ENCODE measurements at regions not wholly inside any gene's neighbourhood (a gene's known extent, or its start where the extent isn't known, plus 50 kb on each side); places are given as distances from the start of the nearest gene placed in this dataset.
A peak's percentile ranks its signal among the peaks of the same experiment; 100 is the strongest.

- H3K36me3 ChIP-seq (replicated peaks in 1 of 2; ENCODE audit: control insufficient read depth in 1 of 2, insufficient read depth in 2 of 2, low read length in 2 of 2), result no peaks in the 10 kb centered on the region
- Mint-ChIP-seq H3K27ac (peak overlapping the region in 2 of 7 donors; percentile 37 to 58), H3K27me3 (ENCODE audit: low read depth in 3 of 3) (peaks cover 0 to 1% (median 0%) of the 10 kb centered on the region in 3 donors), H3K9me3 (peaks cover 0 to 2% (median 0%) of the 10 kb centered on the region in 7 donors), H3K4me1 (peaks cover 23% of the 10 kb centered on the region), H3K4me3 (no peak overlapping the region), H3K36me3 (no peaks in the 10 kb centered on the region)
- H4K20me1 ChIP-seq (ENCODE audit: insufficient read depth, low read length), result no peaks in the 10 kb centered on the region
- no peak overlapping the region for H3K27ac ChIP-seq (ENCODE audit: low read depth in 1 of 2, low read length in 2 of 2)
- H3K4me2 ChIP-seq (replicated peaks; ENCODE audit: extremely low read depth, low read length, poor library complexity, severe bottlenecking), result no peak overlapping the region
- H3K27me3 ChIP-seq (ENCODE audit: control insufficient read depth in 2 of 2, insufficient read depth in 2 of 2, low read length in 2 of 2), result no peaks in the 10 kb centered on the region
- WGBS (ENCODE audit: insufficient coverage), result 100% methylated on average over 1 of the region's 4 CpGs
- H3K9ac ChIP-seq (ENCODE audit: insufficient read depth, low read length, poor library complexity, severe bottlenecking), result no peak overlapping the region
- H3K79me2 ChIP-seq (ENCODE audit: insufficient read depth, low read length), result no peaks in the 10 kb centered on the region
- DNase-seq, result no peak
- H3K4me1 ChIP-seq (ENCODE audit: control insufficient read depth in 1 of 2, insufficient read depth in 2 of 2, low read length in 2 of 2), result peaks cover 9 to 14% of the 10 kb centered on the region in 2 donors
- TF ChIP-seq, protein P1, sequence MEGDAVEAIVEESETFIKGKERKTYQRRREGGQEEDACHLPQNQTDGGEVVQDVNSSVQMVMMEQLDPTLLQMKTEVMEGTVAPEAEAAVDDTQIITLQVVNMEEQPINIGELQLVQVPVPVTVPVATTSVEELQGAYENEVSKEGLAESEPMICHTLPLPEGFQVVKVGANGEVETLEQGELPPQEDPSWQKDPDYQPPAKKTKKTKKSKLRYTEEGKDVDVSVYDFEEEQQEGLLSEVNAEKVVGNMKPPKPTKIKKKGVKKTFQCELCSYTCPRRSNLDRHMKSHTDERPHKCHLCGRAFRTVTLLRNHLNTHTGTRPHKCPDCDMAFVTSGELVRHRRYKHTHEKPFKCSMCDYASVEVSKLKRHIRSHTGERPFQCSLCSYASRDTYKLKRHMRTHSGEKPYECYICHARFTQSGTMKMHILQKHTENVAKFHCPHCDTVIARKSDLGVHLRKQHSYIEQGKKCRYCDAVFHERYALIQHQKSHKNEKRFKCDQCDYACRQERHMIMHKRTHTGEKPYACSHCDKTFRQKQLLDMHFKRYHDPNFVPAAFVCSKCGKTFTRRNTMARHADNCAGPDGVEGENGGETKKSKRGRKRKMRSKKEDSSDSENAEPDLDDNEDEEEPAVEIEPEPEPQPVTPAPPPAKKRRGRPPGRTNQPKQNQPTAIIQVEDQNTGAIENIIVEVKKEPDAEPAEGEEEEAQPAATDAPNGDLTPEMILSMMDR (IDR thresholded peaks at IDR 0.05), result no peak
- no peak overlapping the region for H3K4me3 ChIP-seq (replicated peaks in 1 of 3; ENCODE audit: low read depth in 2 of 3, low read length in 3 of 3)
- intact Hi-C loops (cut with micrococcal nuclease), result no loop called here
- no peaks in the 10 kb centered on the region for H3K9me3 ChIP-seq (replicated peaks in 1 of 2; ENCODE audit: control insufficient read depth in 1 of 2, insufficient read depth in 1 of 2, low read length in 2 of 2)
- H2AFZ ChIP-seq (ENCODE audit: insufficient read depth, low read depth, low read length, poor library complexity, severe bottlenecking), result no peak overlapping the region
These were observed 293.6 kb downstream of the PLPP3 start for GRCh38 chr1:56285554-56286402.

DNA sequence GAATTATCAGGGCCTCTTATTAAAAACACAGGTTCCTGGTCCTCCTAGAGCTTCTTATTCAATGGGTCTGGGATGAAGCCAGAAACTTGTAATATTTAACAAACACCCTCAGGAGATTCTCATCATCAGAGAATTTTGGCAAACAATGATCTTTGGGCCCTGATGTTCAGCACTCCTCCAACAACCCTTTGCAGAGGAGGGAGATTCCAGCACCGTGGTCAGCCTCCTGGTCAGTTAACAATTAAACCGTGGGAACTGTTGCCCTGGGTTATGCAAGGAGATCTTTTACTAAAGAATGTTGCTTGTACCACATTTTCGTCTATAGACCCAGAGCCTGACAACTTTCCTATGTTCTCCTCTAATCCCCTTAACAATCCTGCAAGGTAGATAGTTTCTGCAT, 294.4 kb downstream of the PLPP3 start:
- no peaks in the 10 kb centered on the region for H3K27me3 ChIP-seq (ENCODE audit: control insufficient read depth in 2 of 2, insufficient read depth in 2 of 2, low read length in 2 of 2)
- no peak overlapping the region for H3K9ac ChIP-seq (ENCODE audit: insufficient read depth, low read length, poor library complexity, severe bottlenecking)
- H3K4me3 ChIP-seq (replicated peaks in 1 of 3; ENCODE audit: low read depth in 2 of 3, low read length in 3 of 3), result no peak overlapping the region
- H3K4me1 ChIP-seq (ENCODE audit: control insufficient read depth in 1 of 2, insufficient read depth in 2 of 2, low read length in 2 of 2), result peaks cover 9 to 14% of the 10 kb centered on the region in 2 donors
- no peak overlapping the region for H2AFZ ChIP-seq (ENCODE audit: insufficient read depth, low read depth, low read length, poor library complexity, severe bottlenecking)
- H3K4me3 Mint-ChIP-seq, result no peak overlapping the region
- no peak overlapping the region for H3K27ac Mint-ChIP-seq
- no peaks in the 10 kb centered on the region for H3K36me3 ChIP-seq (replicated peaks in 1 of 2; ENCODE audit: control insufficient read depth in 1 of 2, insufficient read depth in 2 of 2, low read length in 2 of 2)
- intact Hi-C loops (cut with micrococcal nuclease), result no loop called here
- H3K79me2 ChIP-seq (ENCODE audit: insufficient read depth, low read length), result no peaks in the 10 kb centered on the region
- H3K27ac ChIP-seq (ENCODE audit: low read depth in 1 of 2, low read length in 2 of 2), result no peak overlapping the region
- no peaks in the 10 kb centered on the region for H4K20me1 ChIP-seq (ENCODE audit: insufficient read depth, low read length)
- H3K4me1 Mint-ChIP-seq, result peaks cover 23% of the 10 kb centered on the region
- no peak overlapping the region for H3K4me2 ChIP-seq (replicated peaks; ENCODE audit: extremely low read depth, low read length, poor library complexity, severe bottlenecking)
- H3K36me3 Mint-ChIP-seq, result no peaks in the 10 kb centered on the region
- H3K9me3 ChIP-seq (replicated peaks in 1 of 2; ENCODE audit: control insufficient read depth in 1 of 2, insufficient read depth in 1 of 2, low read length in 2 of 2), result no peaks in the 10 kb centered on the region
- WGBS (ENCODE audit: insufficient coverage), result no CpG with 5 or more reads among the region's 3 CpGs
- H3K27me3 Mint-ChIP-seq (ENCODE audit: low read depth in 3 of 3), result peaks cover 0 to 1% (median 0%) of the 10 kb centered on the region in 3 donors
- DNase-seq, result no peak
- TF ChIP-seq, protein P1 (IDR thresholded peaks at IDR 0.05), result no peak
- peaks cover 0 to 4% (median 0%) of the 10 kb centered on the region in 7 donors for H3K9me3 Mint-ChIP-seq

Data from CD14-positive monocyte (primary cell).